Neural progenitor cell (in vitro differentiated cells): ENCODE measurements at regions not wholly inside any gene's neighbourhood (a gene's known extent, or its start where the extent isn't known, plus 50 kb on each side); places are given as distances from the start of the nearest gene placed in this dataset.

ENCODE experiments used
- DNase-seq: peaks from one replicate; pipeline ENCODE4 v3.0.0-alpha.2; 2016; ENCODE audit warnings: low spot score
- H2AFZ ChIP-seq: fragments of 200-600 bp; sonication (generic); replicated peaks from 2 replicates; pipeline ENCODE4 v1.6.1; 2016; ENCODE audit warnings: antibody characterized with exemption
- H3F3A ChIP-seq: fragments of 200-600 bp; sonication (generic); 2 replicates; pipeline ENCODE4 v1.6.1; 2016; ENCODE audit warnings: antibody characterized with exemption, low read depth
- H3K27ac ChIP-seq: fragments of 200-600 bp; sonication (generic); 2 replicates; pipeline ENCODE4 v1.5.1; 2016; ENCODE audit warnings: mild to moderate bottlenecking
- H3K27me3 ChIP-seq: fragments of 200-600 bp; sonication (generic); 2 replicates; pipeline ENCODE4 v1.6.1; 2016; ENCODE audit warnings: mild to moderate bottlenecking, moderate library complexity
- H3K36me3 ChIP-seq: fragments of 200-600 bp; sonication (generic); 2 replicates; pipeline ENCODE4 v1.5.1; 2016
- H3K4me1 ChIP-seq: fragments of 200-600 bp; sonication (generic); 2 replicates; pipeline ENCODE4 v1.6.1; 2016; ENCODE audit warnings: mixed run types
- H3K4me2 ChIP-seq: fragments of 200-600 bp; sonication (generic); 2 replicates; pipeline ENCODE4 v1.6.1; 2016
- H3K4me3 ChIP-seq: fragments of 200-600 bp; sonication (generic); 2 replicates; pipeline ENCODE4 v1.5.1; 2016
- H3K79me2 ChIP-seq: fragments of 200-600 bp; sonication (generic); 2 replicates; pipeline ENCODE4 v1.6.1; 2016; ENCODE audit warnings: low read depth
- H3K9ac ChIP-seq: fragments of 200-600 bp; sonication (generic); 2 replicates; pipeline ENCODE4 v1.6.1; 2016
- H3K9me3 ChIP-seq: fragments of 200-600 bp; sonication (generic); 2 replicates; pipeline ENCODE4 v1.5.1; 2016; ENCODE audit warnings: low read depth
- H4K20me1 ChIP-seq: fragments of 200-600 bp; sonication (generic); 2 replicates; pipeline ENCODE4 v1.6.1; 2016; ENCODE audit warnings: low read depth
- H3K27ac Mint-ChIP-seq: 3 replicates; pipeline ENCODE4 v1.8.0; 2021; ENCODE audit warnings: mixed read lengths
- H3K27me3 Mint-ChIP-seq: 2 replicates; pipeline ENCODE4 v1.8.0; 2022; ENCODE audit warnings: low read depth, mild to moderate bottlenecking, inconsistent platforms, moderate library complexity, mixed read lengths; ENCODE audit not compliant: insufficient read depth
- H3K36me3 Mint-ChIP-seq: 3 replicates; pipeline ENCODE4 v1.8.0; 2021; ENCODE audit warnings: mixed read lengths
- H3K4me1 Mint-ChIP-seq: 3 replicates; pipeline ENCODE4 v1.8.0; 2021; ENCODE audit warnings: mixed read lengths
- H3K4me3 Mint-ChIP-seq: 3 replicates; pipeline ENCODE4 v1.8.0; 2021; ENCODE audit warnings: mild to moderate bottlenecking, moderate library complexity, mixed read lengths
- H3K9me3 Mint-ChIP-seq: 3 replicates; pipeline ENCODE4 v1.8.0; 2020; ENCODE audit warnings: mixed read lengths
- EZH2 ChIP-seq: fragments of 200-600 bp; sonication (generic); IDR thresholded peaks from 2 replicates; pipeline ENCODE4 v1.6.1; 2017; ENCODE audit warnings: antibody characterized with exemption, mild to moderate bottlenecking, moderate library complexity
- EZH2phosphoT487 ChIP-seq: fragments of 200-600 bp; sonication (generic); IDR thresholded peaks from 2 replicates; pipeline ENCODE4 v1.6.1; 2017; ENCODE audit warnings: antibody characterized with exemption
- TF ChIP-seq, protein P1 (sequence below): fragments of 200-600 bp; sonication (generic); IDR thresholded peaks from 2 replicates; pipeline ENCODE4 v1.5.1; 2017; ENCODE audit warnings: antibody characterized with exemption, mild to moderate bottlenecking

DNA sequence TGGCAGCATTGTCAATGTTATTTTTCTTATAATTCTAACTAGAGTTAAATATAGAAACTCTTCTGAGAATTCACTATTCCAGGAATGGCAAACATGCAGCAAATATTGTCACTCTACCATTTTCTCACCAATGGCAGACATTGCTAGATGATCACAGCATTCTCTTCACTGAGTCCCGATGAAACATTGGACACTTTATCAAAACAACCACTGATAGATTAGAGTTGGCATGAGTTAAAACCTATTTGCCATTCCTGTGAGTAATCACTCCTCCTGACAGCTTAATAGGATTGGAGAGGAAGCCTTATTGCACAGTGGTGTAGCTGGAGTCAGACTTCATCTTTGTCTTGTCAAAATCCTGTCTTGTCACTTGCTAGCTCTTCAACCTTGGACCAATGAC, 163.9 kb upstream of the THUMPD2 start:
- Histone ChIP-seq H4K20me1 (no peaks in the 10 kb centered on the region), H3F3A (no peaks in the 10 kb centered on the region), H3K36me3 (no peaks in the 10 kb centered on the region), H2AFZ (no peak overlapping the region), H3K4me3 (no peak overlapping the region), H3K27ac (no peak overlapping the region), H3K4me1 (no peaks in the 10 kb centered on the region), H3K9ac (no peak overlapping the region), H3K4me2 (no peak overlapping the region), H3K27me3 (no peaks in the 10 kb centered on the region), H3K9me3 (no peaks in the 10 kb centered on the region), H3K79me2 (no peaks in the 10 kb centered on the region)
- no peak for TF ChIP-seq EZH2phosphoT487
- no peak overlapping the region for H3K27ac Mint-ChIP-seq
- H3K27me3 Mint-ChIP-seq: no peaks in the 10 kb centered on the region
- peaks cover 5% of the 10 kb centered on the region for H3K4me1 Mint-ChIP-seq
- no peaks in the 10 kb centered on the region for H3K36me3 Mint-ChIP-seq
- no peak overlapping the region for H3K4me3 Mint-ChIP-seq
- H3K9me3 Mint-ChIP-seq: no peaks in the 10 kb centered on the region
- no peak for DNase-seq

DNA sequence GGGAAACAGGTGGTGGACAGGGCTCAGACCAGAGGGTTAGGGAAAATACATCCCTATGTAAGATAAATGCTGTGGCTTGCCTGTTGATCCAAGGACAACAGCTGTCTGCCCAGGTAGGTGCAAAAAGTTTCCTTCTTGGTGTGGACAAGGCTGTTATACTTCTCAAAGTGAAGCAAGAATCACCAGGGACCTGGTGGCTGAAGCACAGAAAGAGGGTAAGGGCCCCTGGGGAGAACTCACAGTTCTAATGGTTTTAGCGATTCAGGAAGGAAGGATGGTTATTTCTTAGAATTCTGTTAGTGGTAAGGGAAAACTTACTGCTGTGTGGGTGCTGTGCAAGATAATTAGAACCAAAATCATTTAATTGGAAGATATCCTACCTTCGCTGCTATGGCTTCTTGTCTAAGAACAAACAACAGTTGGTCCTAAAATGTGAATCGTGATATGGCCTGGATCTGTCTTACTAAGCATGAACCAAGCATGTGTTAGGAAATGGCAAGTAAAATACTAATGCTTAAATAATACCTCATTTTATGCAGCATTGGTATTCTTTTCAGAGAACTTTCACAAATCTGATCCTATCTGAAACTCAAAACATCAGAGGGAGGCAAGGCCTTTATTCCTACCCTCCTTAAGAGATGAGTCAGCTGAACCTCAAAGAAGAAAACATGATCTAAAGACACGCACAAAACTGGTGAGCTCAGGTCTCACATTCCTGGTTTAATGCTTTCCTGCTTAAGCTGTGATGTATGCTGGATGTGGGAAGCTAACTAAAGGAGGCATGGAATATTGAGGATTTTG, 159.2 kb upstream of the THUMPD2 start:
- H2AFZ ChIP-seq: no peak overlapping the region

DNA sequence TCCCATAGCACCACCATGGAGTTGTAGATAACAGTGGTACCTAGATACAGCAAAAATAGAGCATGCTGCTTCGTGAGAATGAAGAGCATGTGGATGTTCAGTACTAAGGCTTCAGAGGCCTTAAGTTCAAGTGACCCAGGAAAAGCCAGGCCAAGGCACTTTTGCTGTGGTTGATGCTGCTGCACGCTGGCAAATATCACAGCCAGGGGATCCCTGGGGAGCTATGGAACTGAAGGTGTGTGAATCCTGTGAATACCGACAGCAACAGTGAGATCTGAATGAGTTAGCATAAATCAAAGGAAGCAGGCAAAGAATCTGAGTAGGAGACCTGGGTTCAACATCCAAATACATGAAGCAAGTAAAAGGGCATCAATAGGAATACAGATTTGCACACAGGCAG, 158.6 kb upstream of the THUMPD2 start:
- no peak overlapping the region for H2AFZ ChIP-seq

More for the DNA sequence above, 159.2 kb upstream of the THUMPD2 start:
- no peak for DNase-seq
- no peak overlapping the region for H3K27ac ChIP-seq
- peaks cover 5% of the 10 kb centered on the region for H3K4me1 Mint-ChIP-seq
- H3F3A ChIP-seq: no peaks in the 10 kb centered on the region
- no peaks in the 10 kb centered on the region for H3K4me1 ChIP-seq
- no peaks in the 10 kb centered on the region for H3K36me3 ChIP-seq
- H3K27me3 Mint-ChIP-seq: no peaks in the 10 kb centered on the region
- H3K4me3 ChIP-seq: no peak overlapping the region
- H3K79me2 ChIP-seq: no peaks in the 10 kb centered on the region
- H4K20me1 ChIP-seq: no peaks in the 10 kb centered on the region
- no peaks in the 10 kb centered on the region for H3K36me3 Mint-ChIP-seq
- no peak overlapping the region for H3K4me2 ChIP-seq
- no peaks in the 10 kb centered on the region for H3K27me3 ChIP-seq
- H3K27ac Mint-ChIP-seq: no peak overlapping the region
- no peak for TF ChIP-seq EZH2
- TF ChIP-seq EZH2phosphoT487: no peak
- TF ChIP-seq, protein P1, sequence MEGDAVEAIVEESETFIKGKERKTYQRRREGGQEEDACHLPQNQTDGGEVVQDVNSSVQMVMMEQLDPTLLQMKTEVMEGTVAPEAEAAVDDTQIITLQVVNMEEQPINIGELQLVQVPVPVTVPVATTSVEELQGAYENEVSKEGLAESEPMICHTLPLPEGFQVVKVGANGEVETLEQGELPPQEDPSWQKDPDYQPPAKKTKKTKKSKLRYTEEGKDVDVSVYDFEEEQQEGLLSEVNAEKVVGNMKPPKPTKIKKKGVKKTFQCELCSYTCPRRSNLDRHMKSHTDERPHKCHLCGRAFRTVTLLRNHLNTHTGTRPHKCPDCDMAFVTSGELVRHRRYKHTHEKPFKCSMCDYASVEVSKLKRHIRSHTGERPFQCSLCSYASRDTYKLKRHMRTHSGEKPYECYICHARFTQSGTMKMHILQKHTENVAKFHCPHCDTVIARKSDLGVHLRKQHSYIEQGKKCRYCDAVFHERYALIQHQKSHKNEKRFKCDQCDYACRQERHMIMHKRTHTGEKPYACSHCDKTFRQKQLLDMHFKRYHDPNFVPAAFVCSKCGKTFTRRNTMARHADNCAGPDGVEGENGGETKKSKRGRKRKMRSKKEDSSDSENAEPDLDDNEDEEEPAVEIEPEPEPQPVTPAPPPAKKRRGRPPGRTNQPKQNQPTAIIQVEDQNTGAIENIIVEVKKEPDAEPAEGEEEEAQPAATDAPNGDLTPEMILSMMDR: no peak
- no peak overlapping the region for H3K4me3 Mint-ChIP-seq
- H3K9me3 Mint-ChIP-seq: no peaks in the 10 kb centered on the region
- H3K9ac ChIP-seq: no peak overlapping the region
- H3K9me3 ChIP-seq: no peaks in the 10 kb centered on the region

More for the DNA sequence above, 158.6 kb upstream of the THUMPD2 start:
- H3K36me3 Mint-ChIP-seq: no peaks in the 10 kb centered on the region
- no peak overlapping the region for H3K4me3 Mint-ChIP-seq
- Histone ChIP-seq H3K36me3 (no peaks in the 10 kb centered on the region), H3K4me2 (no peak overlapping the region), H3K9ac (no peak overlapping the region), H3K27ac (no peak overlapping the region), H3K79me2 (no peaks in the 10 kb centered on the region), H4K20me1 (no peaks in the 10 kb centered on the region), H3K27me3 (no peaks in the 10 kb centered on the region), H3F3A (no peaks in the 10 kb centered on the region), H3K4me3 (no peak overlapping the region), H3K4me1 (no peaks in the 10 kb centered on the region), H3K9me3 (no peaks in the 10 kb centered on the region)
- H3K27me3 Mint-ChIP-seq: no peaks in the 10 kb centered on the region
- DNase-seq: no peak
- no peaks in the 10 kb centered on the region for H3K9me3 Mint-ChIP-seq
- no peak overlapping the region for H3K27ac Mint-ChIP-seq
- H3K4me1 Mint-ChIP-seq: peaks cover 5% of the 10 kb centered on the region
- TF ChIP-seq, protein P1: no peak
- TF ChIP-seq EZH2phosphoT487 (no peak), EZH2 (no peak)
